ENCODE measurements at regions not wholly inside any gene's neighbourhood (a gene's known extent, or its start where the extent isn't known, plus 50 kb on each side); places are given as distances from the start of the nearest gene placed in this dataset.

DNA sequence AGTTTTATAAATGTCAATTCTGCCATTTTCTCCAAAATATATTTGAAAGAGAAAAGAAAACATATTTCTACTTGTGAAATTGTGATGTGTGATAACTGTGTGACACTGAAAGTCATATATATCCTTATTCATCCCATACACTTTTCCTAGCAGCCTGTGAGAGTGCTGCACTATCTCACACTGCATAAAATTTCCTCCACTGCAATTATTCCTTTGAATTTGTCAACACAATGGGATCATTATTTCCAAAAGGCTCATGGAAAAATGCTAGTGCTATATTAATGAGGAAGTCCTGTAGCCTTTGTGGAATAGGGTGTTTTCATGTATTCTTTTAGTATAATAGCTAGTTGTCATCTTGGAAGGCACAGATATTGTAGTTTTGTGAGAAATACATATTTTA is 504.1 kb downstream of the RPL10L start:
- TF ChIP-seq, protein P1, sequence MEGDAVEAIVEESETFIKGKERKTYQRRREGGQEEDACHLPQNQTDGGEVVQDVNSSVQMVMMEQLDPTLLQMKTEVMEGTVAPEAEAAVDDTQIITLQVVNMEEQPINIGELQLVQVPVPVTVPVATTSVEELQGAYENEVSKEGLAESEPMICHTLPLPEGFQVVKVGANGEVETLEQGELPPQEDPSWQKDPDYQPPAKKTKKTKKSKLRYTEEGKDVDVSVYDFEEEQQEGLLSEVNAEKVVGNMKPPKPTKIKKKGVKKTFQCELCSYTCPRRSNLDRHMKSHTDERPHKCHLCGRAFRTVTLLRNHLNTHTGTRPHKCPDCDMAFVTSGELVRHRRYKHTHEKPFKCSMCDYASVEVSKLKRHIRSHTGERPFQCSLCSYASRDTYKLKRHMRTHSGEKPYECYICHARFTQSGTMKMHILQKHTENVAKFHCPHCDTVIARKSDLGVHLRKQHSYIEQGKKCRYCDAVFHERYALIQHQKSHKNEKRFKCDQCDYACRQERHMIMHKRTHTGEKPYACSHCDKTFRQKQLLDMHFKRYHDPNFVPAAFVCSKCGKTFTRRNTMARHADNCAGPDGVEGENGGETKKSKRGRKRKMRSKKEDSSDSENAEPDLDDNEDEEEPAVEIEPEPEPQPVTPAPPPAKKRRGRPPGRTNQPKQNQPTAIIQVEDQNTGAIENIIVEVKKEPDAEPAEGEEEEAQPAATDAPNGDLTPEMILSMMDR (IDR thresholded peaks at IDR 0.05): no peak
- Histone ChIP-seq H3K79me2 (no peaks in the 10 kb centered on the region), H3K4me1 (no peaks in the 10 kb centered on the region), H3K27me3 (ENCODE audit: control insufficient read depth, insufficient read depth, low read length) (no peaks in the 10 kb centered on the region), H3K4me2 (ENCODE audit: low read length) (no peak overlapping the region), H3K27ac (no peak overlapping the region), H3K36me3 (ENCODE audit: control insufficient read depth, insufficient read depth, low read length) (no peaks in the 10 kb centered on the region), H3K4me3 (ENCODE audit: low read depth, low read length) (no peak overlapping the region), H3K9ac (no peak overlapping the region), H2AFZ (no peak overlapping the region), H3K9me3 (ENCODE audit: control insufficient read depth, low read length) (no peaks in the 10 kb centered on the region)

DNA sequence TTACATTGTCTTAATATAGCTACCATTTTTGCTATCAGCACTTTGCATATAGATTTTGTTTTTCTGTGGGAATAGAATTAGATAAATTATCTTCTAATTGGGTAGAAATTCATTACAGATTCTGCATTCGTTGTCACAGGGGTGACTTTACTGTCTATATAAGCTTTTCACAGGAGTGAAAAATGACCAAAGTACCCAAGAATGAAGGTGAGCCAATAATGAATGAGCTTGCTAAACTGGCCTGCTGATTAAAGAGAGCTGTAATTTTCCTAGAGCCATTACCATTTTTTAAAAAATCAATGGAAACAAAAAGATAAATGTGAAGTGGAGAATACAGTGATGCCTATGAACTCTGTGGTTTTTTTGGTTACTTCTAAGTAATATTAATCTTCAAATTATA is 504.6 kb downstream of the RPL10L start:
- Histone ChIP-seq H2AFZ (no peak overlapping the region), H3K4me1 (no peaks in the 10 kb centered on the region), H3K9me3 (ENCODE audit: control insufficient read depth, low read length) (no peaks in the 10 kb centered on the region), H3K4me3 (ENCODE audit: low read depth, low read length) (no peak overlapping the region), H3K27ac (no peak overlapping the region), H3K27me3 (ENCODE audit: control insufficient read depth, insufficient read depth, low read length) (no peaks in the 10 kb centered on the region), H3K9ac (no peak overlapping the region), H3K36me3 (ENCODE audit: control insufficient read depth, insufficient read depth, low read length) (no peaks in the 10 kb centered on the region), H3K4me2 (ENCODE audit: low read length) (no peak overlapping the region), H3K79me2 (no peaks in the 10 kb centered on the region)
- TF ChIP-seq, protein P1 (IDR thresholded peaks at IDR 0.05): no peak

DNA sequence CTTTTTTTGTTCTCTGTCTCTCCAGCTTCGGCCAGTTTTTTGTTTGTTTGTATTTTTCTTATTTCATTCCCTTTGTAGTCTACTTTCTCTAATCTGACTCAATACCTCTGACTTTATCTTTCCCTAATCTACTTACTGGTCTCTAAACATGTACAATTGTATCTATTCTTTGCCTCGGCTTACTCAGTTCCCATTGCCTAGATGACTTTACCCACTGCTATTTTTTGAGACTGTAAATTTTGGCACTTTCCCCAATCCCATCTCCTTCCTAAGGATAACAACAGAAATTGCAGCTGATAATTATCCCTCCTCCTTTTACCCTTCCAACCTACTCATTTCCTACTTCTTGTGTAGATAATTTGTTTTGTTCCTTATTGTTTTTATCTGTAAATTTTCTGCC is 511.1 kb downstream of the RPL10L start:
- H3K4me1 ChIP-seq: no peaks in the 10 kb centered on the region
- H3K27me3 ChIP-seq (ENCODE audit: control insufficient read depth, insufficient read depth, low read length): no peaks in the 10 kb centered on the region
- no peak overlapping the region for H3K9ac ChIP-seq
- no peak overlapping the region for H3K4me3 ChIP-seq (ENCODE audit: low read depth, low read length)
- H3K27ac ChIP-seq: no peak overlapping the region
- no peaks in the 10 kb centered on the region for H3K36me3 ChIP-seq (ENCODE audit: control insufficient read depth, insufficient read depth, low read length)
- H2AFZ ChIP-seq: no peak overlapping the region
- TF ChIP-seq, protein P1 (IDR thresholded peaks at IDR 0.05): no peak
- no peaks in the 10 kb centered on the region for H3K79me2 ChIP-seq
- no peaks in the 10 kb centered on the region for H3K9me3 ChIP-seq (ENCODE audit: control insufficient read depth, low read length)
- H3K4me2 ChIP-seq (ENCODE audit: low read length): no peak overlapping the region

DNA sequence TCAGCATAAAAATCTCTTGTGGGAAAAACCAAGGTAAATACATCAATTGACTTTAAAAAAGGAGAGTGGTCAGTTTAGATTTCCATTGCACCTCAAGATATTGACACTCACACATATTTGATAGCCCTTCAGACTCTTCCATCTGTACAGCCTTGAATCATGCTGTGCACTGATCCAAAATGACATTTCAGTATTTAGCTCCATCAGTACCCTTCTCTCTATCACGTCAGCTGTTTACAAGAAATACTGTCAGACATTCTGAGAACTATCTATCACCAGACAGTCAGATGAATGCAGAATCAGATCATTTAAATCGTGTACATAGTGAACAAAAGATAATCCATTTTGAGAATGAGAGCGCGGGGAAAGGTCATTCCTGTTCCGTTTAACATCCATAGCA is 511.9 kb downstream of the RPL10L start:
- TF ChIP-seq, protein P1 (IDR thresholded peaks at IDR 0.05): no peak
- Histone ChIP-seq H3K4me3 (ENCODE audit: low read depth, low read length) (no peak overlapping the region), H3K27ac (no peak overlapping the region), H3K36me3 (ENCODE audit: control insufficient read depth, insufficient read depth, low read length) (no peaks in the 10 kb centered on the region), H2AFZ (no peak overlapping the region), H3K4me2 (ENCODE audit: low read length) (no peak overlapping the region), H3K4me1 (no peaks in the 10 kb centered on the region), H3K9me3 (ENCODE audit: control insufficient read depth, low read length) (no peaks in the 10 kb centered on the region), H3K79me2 (no peaks in the 10 kb centered on the region), H3K9ac (no peak overlapping the region), H3K27me3 (ENCODE audit: control insufficient read depth, insufficient read depth, low read length) (no peaks in the 10 kb centered on the region)

DNA sequence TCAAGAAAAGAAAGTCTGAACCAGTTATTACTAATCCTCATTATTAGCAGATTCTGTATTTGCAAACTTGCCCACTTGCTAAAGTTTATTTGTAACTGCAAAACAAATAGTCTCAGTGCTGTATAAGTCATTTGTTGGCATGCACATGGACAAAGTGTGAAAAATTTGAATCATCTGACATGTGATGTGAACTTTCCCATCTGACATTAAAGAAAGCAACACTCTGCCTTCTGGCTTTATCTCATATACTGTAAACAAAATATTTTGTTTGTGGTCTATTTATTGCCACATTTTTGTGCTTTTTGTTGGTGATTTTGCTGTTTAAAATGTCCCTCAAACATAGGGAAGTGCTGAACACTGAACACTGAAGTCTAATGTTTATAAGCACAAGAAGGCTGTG is 513.8 kb downstream of the RPL10L start:
- no peak overlapping the region for H3K9ac ChIP-seq
- H3K79me2 ChIP-seq: no peaks in the 10 kb centered on the region
- no peak overlapping the region for H3K4me2 ChIP-seq (ENCODE audit: low read length)

More for the DNA sequence above, 513.8 kb downstream of the RPL10L start:
- no peak overlapping the region for H2AFZ ChIP-seq
- TF ChIP-seq, protein P1 (IDR thresholded peaks at IDR 0.05): no peak
- no peak overlapping the region for H3K27ac ChIP-seq
- no peaks in the 10 kb centered on the region for H3K36me3 ChIP-seq (ENCODE audit: control insufficient read depth, insufficient read depth, low read length)
- H3K4me1 ChIP-seq: no peaks in the 10 kb centered on the region
- H3K9me3 ChIP-seq (ENCODE audit: control insufficient read depth, low read length): no peaks in the 10 kb centered on the region
- no peak overlapping the region for H3K4me3 ChIP-seq (ENCODE audit: low read depth, low read length)
- no peaks in the 10 kb centered on the region for H3K27me3 ChIP-seq (ENCODE audit: control insufficient read depth, insufficient read depth, low read length)
